Loucy (cell line): ENCODE measurements at regions not wholly inside any gene's neighbourhood (a gene's known extent, or its start where the extent isn't known, plus 50 kb on each side); places are given as distances from the start of the nearest gene placed in this dataset.

ENCODE experiments used
- CTCF ChIP-seq: fragments of 200-600 bp; sonication (generic); conservative IDR thresholded peaks from 2 replicates; pipeline ENCODE4 v1.5.1; 2014; ENCODE audit warnings: mild to moderate bottlenecking, antibody characterized with exemption, low read length
- EZH2phosphoT487 ChIP-seq: fragments of 200-600 bp; IDR thresholded peaks from 2 replicates; pipeline ENCODE4 v1.6.1; 2018; ENCODE audit warnings: antibody characterized with exemption, mild to moderate bottlenecking, moderate library complexity, borderline replicate concordance

- TF ChIP-seq CTCF (no peak), EZH2phosphoT487 (no peak)
These were observed 222.2 kb downstream of the NEBL start for GRCh38 chr10:20674926-20675325.
